CD14-positive monocyte (primary cell): ENCODE measurements at regions not wholly inside any gene's neighbourhood (a gene's known extent, or its start where the extent isn't known, plus 50 kb on each side); places are given as distances from the start of the nearest gene placed in this dataset.
"Not testable (repeated sequence)": the region's sequence is repeated elsewhere in the genome, so short reads cannot be mapped to it uniquely, and the experiment has no call there.

ENCODE experiments used
- DNase-seq, 3 donors: peaks; one replicate each; pipeline ENCODE4 v3.0.0-alpha.2; 2011 to 2022
- H2AFZ ChIP-seq: 2 replicates; pipeline ENCODE4 v1.6.0; 2012; ENCODE audit warnings: mild to moderate bottlenecking, low read depth, low read length, inconsistent platforms; ENCODE audit not compliant: insufficient read depth, poor library complexity, severe bottlenecking
- H3K27ac ChIP-seq, 2 donors: 1 replicate in 1 of 2; 2 replicates in 1 of 2; pipeline ENCODE4 v1.5.1; 2012 to 2013; ENCODE audit warnings: low read length in 2 of 2, control low read depth in 1 of 2, inconsistent platforms in 1 of 2, low read depth in 1 of 2, mild to moderate bottlenecking in 1 of 2
- H3K27me3 ChIP-seq, 2 donors: one replicate each; pipeline versions ENCODE4 v1.6.0 to v1.6.1; 2011 to 2013; ENCODE audit warnings: low read length in 2 of 2; ENCODE audit not compliant: control insufficient read depth in 2 of 2, insufficient read depth in 2 of 2
- H3K36me3 ChIP-seq, 2 donors: replicated peaks in 1 of 2; 1 replicate in 1 of 2; 2 replicates in 1 of 2; pipeline versions ENCODE4 v1.5.1 to v1.6.1; 2012 to 2013; ENCODE audit warnings: low read length in 2 of 2, control low read depth in 1 of 2, inconsistent platforms in 1 of 2, mild to moderate bottlenecking in 1 of 2; ENCODE audit not compliant: insufficient read depth in 2 of 2, control insufficient read depth in 1 of 2
- H3K4me1 ChIP-seq, 2 donors: 1 replicate in 1 of 2; 2 replicates in 1 of 2; pipeline versions ENCODE4 v1.5.1 to v1.6.1; 2012 to 2013; ENCODE audit warnings: low read length in 2 of 2, control low read depth in 1 of 2, inconsistent platforms in 1 of 2, mild to moderate bottlenecking in 1 of 2, moderate library complexity in 1 of 2; ENCODE audit not compliant: insufficient read depth in 2 of 2, control insufficient read depth in 1 of 2
- H3K4me2 ChIP-seq: replicated peaks from 2 replicates; pipeline ENCODE3; 2012; ENCODE audit warnings: low read length, moderate library complexity, mild to moderate bottlenecking; ENCODE audit not compliant: poor library complexity, severe bottlenecking; ENCODE audit errors: extremely low read depth
- H3K4me3 ChIP-seq, 3 experiments: fragments of 200-600 bp in 1 of 3; sonication (generic) in 1 of 3; replicated peaks in 1 of 3; 1 replicate in 2 of 3; 2 replicates in 1 of 3; pipeline ENCODE4 v1.5.1; 2011 to 2013; ENCODE audit warnings: low read length in 3 of 3, mild to moderate bottlenecking in 3 of 3, control low read depth in 2 of 3, low read depth in 2 of 3, inconsistent platforms in 1 of 3, moderate library complexity in 1 of 3
- H3K79me2 ChIP-seq: 2 replicates; pipeline ENCODE4 v1.6.0; 2012; ENCODE audit warnings: mild to moderate bottlenecking, control low read depth, inconsistent platforms, low read length, moderate library complexity; ENCODE audit not compliant: insufficient read depth
- H3K9ac ChIP-seq: 2 replicates; pipeline ENCODE4 v1.6.0; 2017; ENCODE audit warnings: low read length, mild to moderate bottlenecking; ENCODE audit not compliant: insufficient read depth, poor library complexity, severe bottlenecking
- H3K9me3 ChIP-seq, 2 donors: replicated peaks in 1 of 2; 1 replicate in 1 of 2; 2 replicates in 1 of 2; pipeline versions ENCODE4 v1.5.1 to v1.6.1; 2012 to 2013; ENCODE audit warnings: low read length in 2 of 2, control low read depth in 1 of 2; ENCODE audit not compliant: control insufficient read depth in 1 of 2, insufficient read depth in 1 of 2
- H4K20me1 ChIP-seq: 2 replicates; pipeline ENCODE4 v1.6.0; 2012; ENCODE audit warnings: mild to moderate bottlenecking, low read length, control low read depth, moderate library complexity; ENCODE audit not compliant: insufficient read depth
- H3K27ac Mint-ChIP-seq, 7 donors: one replicate each; pipeline ENCODE4 v1.8.0; 2020; ENCODE audit warnings: mild to moderate bottlenecking in 7 of 7, mixed read lengths in 7 of 7, moderate library complexity in 6 of 7, inconsistent platforms in 2 of 7
- H3K27me3 Mint-ChIP-seq, 3 donors: one replicate each; pipeline ENCODE4 v1.8.0; 2021 to 2022; ENCODE audit warnings: low read depth in 3 of 3, mild to moderate bottlenecking in 3 of 3, mixed read lengths in 3 of 3, moderate library complexity in 3 of 3, inconsistent platforms in 1 of 3
- H3K36me3 Mint-ChIP-seq, 2 donors: one replicate each; pipeline ENCODE4 v1.8.0; 2020; ENCODE audit warnings: mixed read lengths in 2 of 2, inconsistent platforms in 1 of 2, mild to moderate bottlenecking in 1 of 2
- H3K4me1 Mint-ChIP-seq: one replicate; pipeline ENCODE4 v1.8.0; 2020; ENCODE audit warnings: mild to moderate bottlenecking, mixed read lengths
- H3K4me3 Mint-ChIP-seq, 2 donors: one replicate each; pipeline ENCODE4 v1.8.0; 2020; ENCODE audit warnings: mild to moderate bottlenecking in 2 of 2, mixed read lengths in 2 of 2, moderate library complexity in 1 of 2
- H3K9me3 Mint-ChIP-seq, 7 donors: one replicate each; pipeline ENCODE4 v1.8.0; 2020 to 2022; ENCODE audit warnings: mixed read lengths in 7 of 7, mild to moderate bottlenecking in 6 of 7, moderate library complexity in 6 of 7, inconsistent platforms in 2 of 7
- CTCF ChIP-seq: fragments of 200-600 bp; IDR thresholded peaks from one replicate; pipeline ENCODE4 v1.8.0; 2022; ENCODE audit warnings: antibody characterized with exemption, mild to moderate bottlenecking
- WGBS: methylation state at CpG from one replicate; pipeline ENCODE4 v1.1.5; 2013; ENCODE audit warnings: missing lambda C conversion rate; ENCODE audit not compliant: insufficient coverage; 5-methylcytosine and 5-hydroxymethylcytosine counted together
- intact Hi-C, 2 donors: fragments of 100-400 bp; cut with micrococcal nuclease; formaldehyde crosslinking; loops; one replicate each; pipeline versions ENCODE4 v1.15.0 to v1.15.1; 2023

- no peaks in the 10 kb centered on the region for H3K36me3 ChIP-seq
- peaks cover 0 to 6% (median 2%) of the 10 kb centered on the region in 7 donors for H3K9me3 Mint-ChIP-seq
- no peaks in the 10 kb centered on the region for H4K20me1 ChIP-seq
- TF ChIP-seq CTCF: no peak
- no peaks in the 10 kb centered on the region for H3K27me3 ChIP-seq
- intact Hi-C loops: no loop called here
- H3K79me2 ChIP-seq: no peaks in the 10 kb centered on the region
- H3K4me1 ChIP-seq: no peaks in the 10 kb centered on the region
- no peaks in the 10 kb centered on the region for H3K4me1 Mint-ChIP-seq
- no peaks in the 10 kb centered on the region for H3K36me3 Mint-ChIP-seq
- no peaks in the 10 kb centered on the region for H3K27me3 Mint-ChIP-seq
- H3K9ac ChIP-seq: no peak overlapping the region
- no peaks in the 10 kb centered on the region for H3K9me3 ChIP-seq
- no peak overlapping the region for H2AFZ ChIP-seq
- H3K27ac ChIP-seq: no peak overlapping the region
- 84% methylated on average over 2 of the region's 2 CpGs for WGBS
- no peak overlapping the region for H3K4me3 ChIP-seq
- H3K4me2 ChIP-seq: no peak overlapping the region
- no peak for DNase-seq
- H3K27ac Mint-ChIP-seq: no peak overlapping the region
- no peak overlapping the region for H3K4me3 Mint-ChIP-seq
Measured at GRCh38 chr5:24998641-24999040, 353.9 kb upstream of the CDH10 start.

GRCh38 chr5:24986326-24986725 lies 341.5 kb upstream of the CDH10 start:
- no peak for DNase-seq
- no peaks in the 10 kb centered on the region for H4K20me1 ChIP-seq
- H3K4me3 ChIP-seq: no peak overlapping the region
- H3K4me2 ChIP-seq: no peak overlapping the region
- Mint-ChIP-seq H3K9me3 (peaks cover 0 to 7% (median 0%) of the 10 kb centered on the region in 7 donors), H3K27ac (no peak overlapping the region), H3K4me1 (no peaks in the 10 kb centered on the region), H3K27me3 (peaks cover 0 to 2% (median 0%) of the 10 kb centered on the region in 3 donors), H3K4me3 (no peak overlapping the region), H3K36me3 (no peaks in the 10 kb centered on the region)
- H3K27me3 ChIP-seq: no peaks in the 10 kb centered on the region
- H3K36me3 ChIP-seq: no peaks in the 10 kb centered on the region
- intact Hi-C loops: no loop called here
- H3K4me1 ChIP-seq: no peaks in the 10 kb centered on the region
- no peak for TF ChIP-seq CTCF
- peaks cover 4 to 7% of the 10 kb centered on the region in 2 donors for H3K9me3 ChIP-seq
- no peak overlapping the region for H2AFZ ChIP-seq
- H3K79me2 ChIP-seq: no peaks in the 10 kb centered on the region
- no peak overlapping the region for H3K27ac ChIP-seq
- H3K9ac ChIP-seq: no peak overlapping the region
- no CpG with 5 or more reads among the region's 3 CpGs for WGBS

GRCh38 chr5:24978552-24978951 lies 333.8 kb upstream of the CDH10 start:
- H3K36me3 ChIP-seq, H3K27me3 ChIP-seq, H3K9me3 ChIP-seq, H3K4me3 Mint-ChIP-seq, H3K27ac ChIP-seq, H3K27me3 Mint-ChIP-seq, H2AFZ ChIP-seq, DNase-seq, intact Hi-C loops, H3K4me1 ChIP-seq, H3K4me1 Mint-ChIP-seq, H4K20me1 ChIP-seq, H3K4me3 ChIP-seq, H3K9ac ChIP-seq, H3K27ac Mint-ChIP-seq, H3K79me2 ChIP-seq, H3K4me2 ChIP-seq, H3K36me3 Mint-ChIP-seq: not testable (repeated sequence)
- peaks cover 0 to 11% (median 7%) of the 10 kb centered on the region in 7 donors for H3K9me3 Mint-ChIP-seq
- WGBS: 90% methylated on average over 1 of the region's 3 CpGs
